ENCODE measurements at regions not wholly inside any gene's neighbourhood (a gene's known extent, or its start where the extent isn't known, plus 50 kb on each side); places are given as distances from the start of the nearest gene placed in this dataset.

DNA sequence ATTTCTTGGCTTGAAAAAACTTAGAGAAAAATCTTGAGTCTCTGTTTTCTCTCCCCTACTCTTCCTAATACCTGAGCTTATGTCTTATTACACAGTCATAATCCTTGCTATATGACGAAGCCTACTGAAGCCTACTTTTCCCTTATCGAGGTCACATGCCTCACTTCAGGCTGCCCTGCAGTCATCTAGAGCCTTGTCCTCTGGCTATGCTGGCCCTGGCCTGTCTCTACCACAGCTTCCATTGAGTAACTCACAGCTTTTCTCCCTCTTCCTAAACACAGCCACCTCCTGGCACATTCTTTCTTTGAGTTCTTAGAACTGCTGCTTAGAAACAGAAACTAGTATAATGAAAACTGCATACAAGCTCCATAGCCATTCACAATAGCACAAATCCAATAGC is 1698.3 kb downstream of the STIM2 start:
- TF ChIP-seq POLR2A (IDR thresholded peaks at IDR 0.05) (no peak), CTCF (IDR thresholded peaks at IDR 0.05) (no peak), EP300 (IDR thresholded peaks at IDR 0.05) (no peak)
- Histone ChIP-seq H3K36me3 (no peaks in the 10 kb centered on the region), H3K4me3 (no peak overlapping the region), H3K27ac (no peak overlapping the region), H3K27me3 (no peaks in the 10 kb centered on the region), H3K4me1 (no peaks in the 10 kb centered on the region), H3K9me3 (no peaks in the 10 kb centered on the region)
- DNase-seq (ENCODE audit: low spot score in 2 of 2) = no peak
- WGBS, 2 donors = 65 to 82% methylated on average over 2 of the region's 2 CpGs

DNA sequence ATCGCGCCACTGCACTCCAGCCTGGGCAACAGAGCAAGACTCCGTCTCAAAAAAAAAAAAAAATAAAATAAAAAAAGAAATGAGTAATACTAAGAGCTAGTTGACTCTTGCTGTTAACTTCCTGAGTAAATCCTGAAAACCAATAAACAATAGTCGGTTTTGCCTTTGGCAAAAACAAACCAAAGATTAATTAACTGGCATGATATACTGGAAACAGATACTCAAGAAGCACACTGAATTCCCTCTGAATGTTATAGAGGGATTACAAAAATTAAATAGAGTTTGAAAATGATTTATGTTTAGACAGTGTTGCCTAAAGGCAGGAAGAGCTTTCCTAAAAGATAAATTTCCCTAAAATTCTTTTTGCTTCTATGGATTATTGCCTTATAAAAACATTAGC is 1702.3 kb downstream of the STIM2 start:
- H3K4me1 ChIP-seq = no peaks in the 10 kb centered on the region
- no peaks in the 10 kb centered on the region for H3K27me3 ChIP-seq
- no peak overlapping the region for H3K27ac ChIP-seq
- H3K9me3 ChIP-seq = no peaks in the 10 kb centered on the region
- H3K36me3 ChIP-seq = no peaks in the 10 kb centered on the region
- TF ChIP-seq CTCF (IDR thresholded peaks at IDR 0.05) (no peak), POLR2A (IDR thresholded peaks at IDR 0.05) (no peak), EP300 (IDR thresholded peaks at IDR 0.05) (no peak)
- no peak overlapping the region for H3K4me3 ChIP-seq
- 55 to 67% methylated on average over 1 to 2 of the region's 4 CpGs for WGBS, 2 donors
- no peak for DNase-seq (ENCODE audit: low spot score in 2 of 2)

DNA sequence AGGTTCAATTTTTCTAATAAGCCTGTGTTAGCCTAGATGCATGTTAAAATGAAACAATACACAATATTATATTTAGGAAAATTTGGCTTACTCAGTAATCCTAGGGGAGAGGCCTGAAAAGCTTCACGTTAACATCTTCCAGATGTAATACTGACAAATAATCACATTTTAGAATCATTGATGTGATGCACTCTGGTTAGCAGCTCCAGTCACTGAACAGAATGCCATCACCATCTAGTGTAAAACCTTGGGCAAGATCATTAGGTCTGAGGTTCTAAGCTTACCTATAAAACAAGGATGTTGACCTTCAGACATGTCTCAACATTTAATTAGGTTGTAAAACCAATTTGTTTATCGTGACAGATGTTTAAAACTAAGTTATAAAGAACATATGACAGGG is 1704.8 kb downstream of the STIM2 start:
- 56 to 61% methylated on average over 2 of the region's 2 CpGs for WGBS, 2 donors
- DNase-seq (ENCODE audit: low spot score in 2 of 2) = no peak
- Histone ChIP-seq H3K36me3 (no peaks in the 10 kb centered on the region), H3K27me3 (no peaks in the 10 kb centered on the region), H3K4me3 (no peak overlapping the region), H3K4me1 (no peaks in the 10 kb centered on the region), H3K27ac (no peak overlapping the region), H3K9me3 (no peaks in the 10 kb centered on the region)
- TF ChIP-seq CTCF (IDR thresholded peaks at IDR 0.05) (no peak), POLR2A (IDR thresholded peaks at IDR 0.05) (no peak), EP300 (IDR thresholded peaks at IDR 0.05) (no peak)

DNA sequence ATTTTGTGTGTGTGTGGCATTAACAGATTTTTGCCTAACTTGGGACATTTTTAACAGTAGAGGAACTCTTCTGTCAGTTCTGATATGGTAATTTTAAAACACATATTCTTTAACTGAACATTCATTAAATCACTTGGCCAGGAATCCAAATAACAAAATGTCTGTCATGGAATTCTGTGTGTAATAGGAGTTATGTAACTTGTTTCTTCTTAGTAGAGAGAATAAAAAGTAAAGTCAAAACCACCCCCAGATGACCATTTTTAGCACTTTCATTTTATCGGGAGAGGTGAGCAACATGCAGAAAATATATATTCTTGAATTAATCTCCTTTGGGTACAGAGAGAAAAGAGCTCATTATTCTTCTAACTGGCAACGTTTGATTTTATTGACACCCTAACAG is 1740.3 kb downstream of the STIM2 start:
- no peak overlapping the region for H3K4me3 ChIP-seq
- H3K27me3 ChIP-seq = no peaks in the 10 kb centered on the region
- H3K27ac ChIP-seq = no peak overlapping the region
- WGBS, 2 donors = 50 to 64% methylated on average over 2 of the region's 2 CpGs
- no peak for TF ChIP-seq EP300 (IDR thresholded peaks at IDR 0.05)
- DNase-seq (ENCODE audit: low spot score in 2 of 2) = no peak
- no peaks in the 10 kb centered on the region for H3K36me3 ChIP-seq
- H3K4me1 ChIP-seq = no peaks in the 10 kb centered on the region
- H3K9me3 ChIP-seq = no peaks in the 10 kb centered on the region

DNA sequence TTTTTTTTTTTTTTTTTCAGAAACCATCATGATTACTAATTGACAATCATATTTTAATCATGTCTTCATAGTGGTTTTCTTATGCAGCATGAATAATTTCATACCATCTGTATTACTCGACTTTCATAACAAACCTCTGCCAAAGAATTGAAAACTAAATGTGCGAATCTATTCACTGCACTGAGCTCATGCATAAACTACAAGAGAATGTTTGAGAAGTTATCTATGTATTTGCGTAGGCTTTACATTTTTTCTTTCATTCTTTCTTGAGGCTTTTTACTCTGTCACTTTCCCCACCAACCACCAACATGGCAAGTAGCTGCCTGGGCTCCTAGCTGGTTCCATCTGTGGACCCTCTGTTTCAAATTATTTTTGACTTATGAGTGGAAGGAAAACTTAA is 1761.0 kb downstream of the STIM2 start:
- Histone ChIP-seq H3K4me3 (no peak overlapping the region), H3K36me3 (no peaks in the 10 kb centered on the region), H3K27ac (no peak overlapping the region), H3K27me3 (no peaks in the 10 kb centered on the region), H3K9me3 (peaks cover 0 to 7% (median 0%) of the 10 kb centered on the region in 4 donors), H3K4me1 (no peaks in the 10 kb centered on the region)
- DNase-seq (ENCODE audit: low spot score in 2 of 2) = no peak
- WGBS, 2 donors = 45 to 52% methylated on average over 3 of the region's 3 CpGs
- no peak for TF ChIP-seq CTCF (IDR thresholded peaks at IDR 0.05)
- no peak for TF ChIP-seq EP300 (IDR thresholded peaks at IDR 0.05)
- no peak for TF ChIP-seq POLR2A (IDR thresholded peaks at IDR 0.05)

DNA sequence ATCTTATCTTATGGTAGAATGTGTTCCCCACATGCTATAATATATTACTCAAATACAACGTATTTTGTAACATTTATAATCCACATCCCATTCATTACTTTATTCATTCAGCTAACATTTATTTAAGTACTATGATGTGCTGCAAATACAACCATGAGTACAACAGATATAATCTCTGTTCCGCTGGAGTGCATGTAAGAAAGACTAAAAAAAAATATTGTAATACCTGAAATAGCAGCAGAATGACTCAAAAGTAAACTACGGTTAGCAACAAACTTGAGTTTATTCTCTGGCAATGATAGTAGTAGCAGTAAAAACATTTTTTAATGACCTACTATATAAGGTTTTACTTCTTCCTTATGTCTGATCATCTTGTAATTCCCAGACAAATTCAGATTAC is 1776.3 kb downstream of the STIM2 start:
- Histone ChIP-seq H3K9me3 (no peaks in the 10 kb centered on the region), H3K27ac (no peak overlapping the region), H3K27me3 (no peaks in the 10 kb centered on the region), H3K36me3 (no peaks in the 10 kb centered on the region), H3K4me3 (no peak overlapping the region), H3K4me1 (no peaks in the 10 kb centered on the region)
- no peak for TF ChIP-seq EP300 (IDR thresholded peaks at IDR 0.05)
- no peak for TF ChIP-seq POLR2A (IDR thresholded peaks at IDR 0.05)
- TF ChIP-seq CTCF (IDR thresholded peaks at IDR 0.05) = no peak
- DNase-seq (ENCODE audit: low spot score in 2 of 2) = no peak
- WGBS, 2 donors = 83 to 91% methylated on average over 3 of the region's 3 CpGs

Measured in tibial nerve (tissue), 4 donors.